Lung (tissue), 11 donors: ENCODE measurements at regions not wholly inside any gene's neighbourhood (a gene's known extent, or its start where the extent isn't known, plus 50 kb on each side); places are given as distances from the start of the nearest gene placed in this dataset.

ENCODE experiments used
- ATAC-seq: fragments of 200-7000 bp; cut with Tn5 transposase; one replicate; pipeline ENCODE4 v1.9.1; 2020; ENCODE audit warnings: moderate number of reproducible peaks; ENCODE audit not compliant: insufficient read depth, low FRiP score
- DNase-seq, 3 donors: peaks; one replicate each; pipeline ENCODE4 v3.0.0-alpha.2; 2013 to 2017
- H3K27ac ChIP-seq, 2 donors: one replicate each; pipeline ENCODE4 v1.5.1; 2013; ENCODE audit warnings: mild to moderate bottlenecking in 2 of 2, moderate library complexity in 2 of 2, control low read depth in 1 of 2, inconsistent platforms in 1 of 2, low read depth in 1 of 2, low read length in 1 of 2
- H3K27me3 ChIP-seq, 3 donors: one replicate each; pipeline ENCODE4 v1.5.1; 2013; ENCODE audit warnings: low read length in 2 of 3; ENCODE audit not compliant: control insufficient read depth in 3 of 3, insufficient read depth in 3 of 3
- H3K36me3 ChIP-seq, 4 donors: one replicate each; pipeline ENCODE4 v1.5.1; 2013; ENCODE audit warnings: low read length in 4 of 4, mild to moderate bottlenecking in 1 of 4, moderate library complexity in 1 of 4; ENCODE audit not compliant: control insufficient read depth in 4 of 4, insufficient read depth in 4 of 4
- H3K4me1 ChIP-seq, 5 donors: one replicate each; pipeline ENCODE4 v1.5.1; 2013; ENCODE audit warnings: low read length in 5 of 5, mild to moderate bottlenecking in 2 of 5, moderate library complexity in 1 of 5; ENCODE audit not compliant: control insufficient read depth in 5 of 5, insufficient read depth in 5 of 5
- H3K4me3 ChIP-seq: one replicate; pipeline ENCODE4 v1.5.1; 2013; ENCODE audit warnings: mild to moderate bottlenecking, control low read depth, moderate library complexity
- H3K9ac ChIP-seq, 2 donors: one replicate each; pipeline ENCODE4 v1.5.1; 2013; ENCODE audit warnings: low read length in 2 of 2, control low read depth in 1 of 2; ENCODE audit not compliant: insufficient read depth in 1 of 2
- H3K9me3 ChIP-seq, 4 donors: one replicate each; pipeline ENCODE4 v1.5.1; 2013; ENCODE audit warnings: low read length in 3 of 4, mild to moderate bottlenecking in 1 of 4, moderate library complexity in 1 of 4; ENCODE audit not compliant: control insufficient read depth in 4 of 4, insufficient read depth in 3 of 4
- CTCF ChIP-seq: IDR thresholded peaks from 2 replicates; pipeline ENCODE4 v1.5.1; 2012; ENCODE audit warnings: mild to moderate bottlenecking; ENCODE audit errors: control extremely low read depth, extremely low read depth
- WGBS, 2 donors: extraction: QIAGEN DNeasy Blood & Tissue Kit; methylation state at CpG; one replicate each; pipeline ENCODE4 v1.1.7; 2013; 5-methylcytosine and 5-hydroxymethylcytosine counted together
- donor health status: control.
- donor health status: control.
- donor health status: Bipolar disorder and iron deficiency.
- donor health status: healthy.
- donor health status: DM: yes; HTN: yes; CAD: no.

GRCh38 chr2:177021706-177022343 is 190.8 kb upstream of the HNRNPA3 start:
- Histone ChIP-seq H3K4me1 (peaks cover 0 to 14% (median 0%) of the 10 kb centered on the region in 5 donors), H3K9me3 (no peaks in the 10 kb centered on the region), H3K9ac (no peak overlapping the region), H3K27ac (no peak overlapping the region), H3K4me3 (no peak overlapping the region), H3K36me3 (no peaks in the 10 kb centered on the region), H3K27me3 (peaks cover 0 to 2% (median 0%) of the 10 kb centered on the region in 3 donors)
- WGBS, 2 donors = 61 to 82% methylated on average over 7 of the region's 7 CpGs
- DNase-seq = peak in 2 of 3 donors; percentile 73 to 75
- no peak for TF ChIP-seq CTCF
- ATAC-seq = no peak

- DNase-seq (no peak), ATAC-seq (no peak)
- no peak overlapping the region for H3K4me3 ChIP-seq
- no peaks in the 10 kb centered on the region for H3K36me3 ChIP-seq
- H3K4me1 ChIP-seq = peaks cover 0 to 19% (median 0%) of the 10 kb centered on the region in 5 donors
- no peaks in the 10 kb centered on the region for H3K27me3 ChIP-seq
- H3K9me3 ChIP-seq = no peaks in the 10 kb centered on the region
- 77 to 84% methylated on average over 5 of the region's 5 CpGs for WGBS, 2 donors
- H3K27ac ChIP-seq = no peak overlapping the region
- TF ChIP-seq CTCF = no peak
- no peak overlapping the region for H3K9ac ChIP-seq
Observed at GRCh38 chr2:177024765-177025164, 187.8 kb upstream of the HNRNPA3 start.

GRCh38 chr2:177026253-177026652 is 186.3 kb upstream of the HNRNPA3 start:
- Histone ChIP-seq H3K27me3 (no peaks in the 10 kb centered on the region), H3K36me3 (no peaks in the 10 kb centered on the region), H3K4me1 (peaks cover 0 to 22% (median 6%) of the 10 kb centered on the region in 5 donors), H3K27ac (no peak overlapping the region), H3K9me3 (no peaks in the 10 kb centered on the region), H3K9ac (no peak overlapping the region), H3K4me3 (no peak overlapping the region)
- 70 to 84% methylated on average over 2 of the region's 2 CpGs for WGBS, 2 donors
- ATAC-seq (no peak), DNase-seq (no peak)
- TF ChIP-seq CTCF = no peak

GRCh38 chr2:177026956-177027355 is 185.6 kb upstream of the HNRNPA3 start:
- Histone ChIP-seq H3K27me3 (no peaks in the 10 kb centered on the region), H3K27ac (no peak overlapping the region), H3K9me3 (no peaks in the 10 kb centered on the region), H3K4me3 (no peak overlapping the region), H3K36me3 (no peaks in the 10 kb centered on the region), H3K9ac (no peak overlapping the region), H3K4me1 (peaks cover 0 to 22% (median 6%) of the 10 kb centered on the region in 5 donors)
- DNase-seq (no peak), ATAC-seq (no peak)
- no peak for TF ChIP-seq CTCF
- 81 to 87% methylated on average over 2 of the region's 2 CpGs for WGBS, 2 donors
